ENCODE measurements at regions not wholly inside any gene's neighbourhood (a gene's known extent, or its start where the extent isn't known, plus 50 kb on each side); places are given as distances from the start of the nearest gene placed in this dataset.

GRCh38 chr10:123270221-123270620 lies 116.0 kb downstream of the BUB3 start:
- H2BK12ac ChIP-seq (ENCODE audit: insufficient read length, low read depth, low read length) = no peak overlapping the region
- H3K9me3 ChIP-seq (ENCODE audit: control insufficient read depth, low read depth, low read length) = no peaks in the 10 kb centered on the region
- no peak overlapping the region for H4K91ac ChIP-seq (ENCODE audit: insufficient read length, low read depth, low read length)
- H3T11ph ChIP-seq (ENCODE audit: low read length) = no peak overlapping the region
- no peak overlapping the region for H3K27ac ChIP-seq (ENCODE audit: insufficient read length, low read depth, low read length)
- H2BK5ac ChIP-seq (ENCODE audit: insufficient read length, low read length) = no peak overlapping the region
- Mint-ChIP-seq H3K27ac (no peak overlapping the region), H3K9me3 (peaks cover 2 to 3% of the 10 kb centered on the region in 2 experiments; a peak in 2 of 5 replicates), H3K4me3 (no peak overlapping the region), H3K4me1 (peaks cover 9 to 12% of the 10 kb centered on the region in 2 experiments), H3K36me3 (ENCODE audit: insufficient read depth in 1 of 3, low read depth in 3 of 3) (no peaks in the 10 kb centered on the region; a peak in 1 of 7 replicates), H3K27me3 (ENCODE audit: low read depth) (no peaks in the 10 kb centered on the region)
- H2AK5ac ChIP-seq (ENCODE audit: insufficient read length, low read length) = no peak overlapping the region
- H3K4me2 ChIP-seq (ENCODE audit: insufficient read depth, insufficient read length, low read length) = no peak overlapping the region
- H3K9ac ChIP-seq (ENCODE audit: extremely low read depth, insufficient read length, low read length) = no peak overlapping the region
- WGBS (ENCODE audit: extremely low coverage, insufficient read length, low lambda C conversion rate) = no CpG with 5 or more reads among the region's 2 CpGs
- no peak overlapping the region for H3K4ac ChIP-seq (ENCODE audit: low read depth, low read length)
- no peaks in the 10 kb centered on the region for H3K79me2 ChIP-seq (ENCODE audit: insufficient read depth, low read length)
- no peak overlapping the region for H4K8ac ChIP-seq (replicated peaks; ENCODE audit: insufficient read length, low read depth, low read length)
- H3K23me2 ChIP-seq (ENCODE audit: insufficient read length, low read depth, low read length, poor library complexity, severe bottlenecking) = no peaks in the 10 kb centered on the region
- H3K14ac ChIP-seq (ENCODE audit: insufficient read depth, low read length) = no peak overlapping the region
- TF ChIP-seq, protein P1, sequence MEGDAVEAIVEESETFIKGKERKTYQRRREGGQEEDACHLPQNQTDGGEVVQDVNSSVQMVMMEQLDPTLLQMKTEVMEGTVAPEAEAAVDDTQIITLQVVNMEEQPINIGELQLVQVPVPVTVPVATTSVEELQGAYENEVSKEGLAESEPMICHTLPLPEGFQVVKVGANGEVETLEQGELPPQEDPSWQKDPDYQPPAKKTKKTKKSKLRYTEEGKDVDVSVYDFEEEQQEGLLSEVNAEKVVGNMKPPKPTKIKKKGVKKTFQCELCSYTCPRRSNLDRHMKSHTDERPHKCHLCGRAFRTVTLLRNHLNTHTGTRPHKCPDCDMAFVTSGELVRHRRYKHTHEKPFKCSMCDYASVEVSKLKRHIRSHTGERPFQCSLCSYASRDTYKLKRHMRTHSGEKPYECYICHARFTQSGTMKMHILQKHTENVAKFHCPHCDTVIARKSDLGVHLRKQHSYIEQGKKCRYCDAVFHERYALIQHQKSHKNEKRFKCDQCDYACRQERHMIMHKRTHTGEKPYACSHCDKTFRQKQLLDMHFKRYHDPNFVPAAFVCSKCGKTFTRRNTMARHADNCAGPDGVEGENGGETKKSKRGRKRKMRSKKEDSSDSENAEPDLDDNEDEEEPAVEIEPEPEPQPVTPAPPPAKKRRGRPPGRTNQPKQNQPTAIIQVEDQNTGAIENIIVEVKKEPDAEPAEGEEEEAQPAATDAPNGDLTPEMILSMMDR (conservative IDR thresholded peaks at IDR 0.05) = no peak
- no peak overlapping the region for H4K5ac ChIP-seq (ENCODE audit: insufficient read length, low read depth, low read length)
- no peak overlapping the region for H2BK15ac ChIP-seq (ENCODE audit: low read depth, low read length)
- no peak overlapping the region for H2BK120ac ChIP-seq (ENCODE audit: low read depth, low read length, poor library complexity, severe bottlenecking)
- H3K56ac ChIP-seq (ENCODE audit: insufficient read length, low read depth, low read length) = no peak overlapping the region
- H2BK20ac ChIP-seq (ENCODE audit: low read depth, low read length, poor library complexity, severe bottlenecking) = no peak overlapping the region
- H3K79me1 ChIP-seq (ENCODE audit: insufficient read depth, low read depth, low read length, poor library complexity, severe bottlenecking) = no peaks in the 10 kb centered on the region
- H3K4me1 ChIP-seq (ENCODE audit: insufficient read depth, low read length) = no peaks in the 10 kb centered on the region
- H3K27me3 ChIP-seq (ENCODE audit: insufficient read depth, low read length) = no peaks in the 10 kb centered on the region
- DNase-seq = no peak
- no peak overlapping the region for H3K23ac ChIP-seq (ENCODE audit: insufficient read length, low read depth, low read length)
- no peak overlapping the region for H3K18ac ChIP-seq (ENCODE audit: insufficient read length, low read depth, low read length)
- H4K20me1 ChIP-seq (ENCODE audit: control insufficient read depth, insufficient read depth, insufficient read length) = no peaks in the 10 kb centered on the region
- no peak overlapping the region for H2AFZ ChIP-seq (ENCODE audit: low read length)

All from H9 (cell line).